ENCODE measurements at regions not wholly inside any gene's neighbourhood (a gene's known extent, or its start where the extent isn't known, plus 50 kb on each side); places are given as distances from the start of the nearest gene placed in this dataset.
"Not testable (repeated sequence)": the region's sequence is repeated elsewhere in the genome, so short reads cannot be mapped to it uniquely, and the experiment has no call there.

GRCh38 chr15:39230908-39231285, 350.0 kb upstream of the THBS1 start:
- DNase-seq = no peak

GRCh38 chr15:39232512-39232911, 348.4 kb upstream of the THBS1 start:
- DNase-seq = no peak

- DNase-seq = no peak
Measured at GRCh38 chr15:39235084-39235795, 345.6 kb upstream of the THBS1 start.

- DNase-seq = no peak
Measured at GRCh38 chr15:39236375-39236774, 344.5 kb upstream of the THBS1 start.

GRCh38 chr15:39238443-39238842, 342.4 kb upstream of the THBS1 start:
- no peak for DNase-seq

DNA sequence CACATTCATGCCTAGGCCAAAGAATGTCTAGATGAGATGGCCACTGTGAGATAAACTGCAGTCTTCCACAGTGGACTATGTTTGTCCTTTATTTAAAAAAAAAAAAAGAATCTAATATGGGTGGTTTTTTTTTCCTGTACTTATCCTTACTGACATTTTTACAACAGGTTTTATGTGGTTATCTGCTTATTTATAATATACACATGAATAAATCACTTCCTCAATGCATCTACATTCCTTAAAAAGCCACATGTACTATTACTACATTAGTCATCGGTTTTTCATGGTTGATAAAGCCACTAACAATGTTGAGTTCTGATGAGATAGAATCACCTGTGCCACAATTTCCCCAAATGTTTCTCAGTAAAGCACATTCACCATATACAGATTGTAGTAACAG, 341.3 kb upstream of the THBS1 start:
- no peak for DNase-seq

GRCh38 chr15:39242345-39242744, 338.5 kb upstream of the THBS1 start:
- no peak for DNase-seq

- no peak for DNase-seq
Measured at GRCh38 chr15:39243396-39243795, 337.5 kb upstream of the THBS1 start.

DNA sequence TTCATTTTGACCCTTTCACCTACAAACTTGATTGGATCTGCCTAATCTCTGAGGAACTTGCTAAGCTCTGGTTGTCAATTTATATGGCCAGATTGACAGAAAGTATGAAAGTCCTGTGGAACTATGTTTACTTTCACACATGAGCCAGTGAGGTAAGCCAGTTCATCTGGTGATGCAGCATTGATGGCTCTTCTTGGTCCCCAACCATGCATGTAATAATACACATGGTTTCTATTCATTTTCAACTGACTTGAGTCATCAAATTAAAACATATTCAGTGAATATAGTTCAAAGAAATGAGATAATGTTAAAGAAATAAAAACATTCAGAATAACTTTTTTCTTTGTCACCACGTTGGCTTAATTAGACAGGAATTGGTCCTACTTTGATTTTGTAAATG, 336.1 kb upstream of the THBS1 start:
- DNase-seq = no peak

DNA sequence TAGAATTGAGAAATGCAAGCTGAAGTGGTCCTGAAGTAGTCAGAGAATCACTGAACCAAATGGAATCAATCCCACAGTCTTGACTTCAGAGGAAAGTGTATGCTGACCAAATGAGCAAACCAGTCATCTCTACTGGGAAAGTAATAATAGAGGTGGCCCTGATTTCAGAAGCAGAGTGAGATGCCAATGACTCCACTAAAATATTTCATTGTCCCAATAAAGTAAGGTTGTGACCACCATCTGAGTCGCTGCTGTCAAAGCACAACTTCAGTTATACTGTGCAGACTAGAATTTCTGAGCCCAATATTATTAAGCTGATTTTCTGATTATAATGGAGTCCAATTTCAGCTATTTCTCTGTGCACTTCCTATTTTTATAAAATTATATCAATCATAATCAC, 334.4 kb upstream of the THBS1 start:
- DNase-seq = no peak

- no peak for DNase-seq
Measured at GRCh38 chr15:39247574-39247973, 333.3 kb upstream of the THBS1 start.

- DNase-seq = peak in 1 of 56 donors; percentile 18
Measured at GRCh38 chr15:39248204-39248603, 332.7 kb upstream of the THBS1 start.

DNA sequence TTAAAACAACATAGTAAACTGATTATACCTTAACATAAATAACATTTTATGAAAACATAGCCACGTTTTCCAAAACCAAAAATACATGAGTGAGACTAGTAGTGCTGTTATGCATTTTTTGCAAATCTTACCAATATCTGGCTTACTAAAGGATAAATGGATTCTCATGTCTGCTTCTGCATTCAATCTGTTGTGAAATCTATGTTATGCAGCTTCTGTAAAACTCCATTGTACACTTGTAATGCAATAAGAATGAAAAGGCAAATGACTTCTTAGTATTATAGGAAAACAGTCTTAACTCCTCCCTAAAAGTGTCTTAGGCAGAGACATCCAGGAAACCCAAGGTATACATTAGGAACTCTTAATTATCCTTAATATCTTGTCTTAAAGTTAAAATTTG, 330.9 kb upstream of the THBS1 start:
- no peak for DNase-seq

GRCh38 chr15:39250460-39251186, 330.3 kb upstream of the THBS1 start:
- no peak for DNase-seq

DNA sequence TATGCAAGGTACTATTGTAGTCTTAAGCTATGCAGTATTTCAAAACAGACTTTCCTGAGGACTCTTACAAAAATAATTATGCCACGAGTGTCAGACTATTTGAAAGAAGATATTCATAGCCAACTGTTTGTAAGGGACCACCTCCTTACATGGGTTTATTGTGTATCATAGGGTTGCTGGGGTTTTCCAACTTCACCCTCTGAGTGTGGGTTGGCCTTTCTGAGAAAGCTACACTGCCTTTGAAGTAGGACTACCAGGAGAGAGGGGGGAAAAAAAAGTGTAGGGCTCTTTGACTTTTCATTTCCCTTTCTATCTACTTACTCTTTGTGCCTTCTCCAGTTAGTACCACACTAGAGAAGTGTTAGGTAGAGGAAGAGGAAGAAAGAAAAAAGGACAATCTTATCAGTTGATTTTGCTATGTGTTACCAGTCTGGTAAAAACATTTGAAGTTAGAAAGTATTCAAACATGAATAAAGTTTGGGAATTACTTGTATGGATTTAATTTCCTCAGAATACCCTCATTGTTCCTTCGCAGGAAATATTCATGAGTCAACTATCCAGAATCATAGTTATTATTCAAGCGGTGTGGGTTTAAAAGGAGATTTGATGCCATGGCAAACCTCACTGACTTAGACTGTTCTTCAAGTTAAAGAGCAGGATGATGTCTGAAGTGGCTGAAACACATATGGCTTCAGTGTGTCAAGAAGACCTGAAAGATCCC, 329.3 kb upstream of the THBS1 start:
- no peak for DNase-seq

- DNase-seq = no peak
Measured at GRCh38 chr15:39252134-39252470, 328.8 kb upstream of the THBS1 start.

- no peak for DNase-seq
Measured at GRCh38 chr15:39253552-39253951, 327.3 kb upstream of the THBS1 start.

- no peak for DNase-seq
Measured at GRCh38 chr15:39254181-39254580, 326.7 kb upstream of the THBS1 start.

DNA sequence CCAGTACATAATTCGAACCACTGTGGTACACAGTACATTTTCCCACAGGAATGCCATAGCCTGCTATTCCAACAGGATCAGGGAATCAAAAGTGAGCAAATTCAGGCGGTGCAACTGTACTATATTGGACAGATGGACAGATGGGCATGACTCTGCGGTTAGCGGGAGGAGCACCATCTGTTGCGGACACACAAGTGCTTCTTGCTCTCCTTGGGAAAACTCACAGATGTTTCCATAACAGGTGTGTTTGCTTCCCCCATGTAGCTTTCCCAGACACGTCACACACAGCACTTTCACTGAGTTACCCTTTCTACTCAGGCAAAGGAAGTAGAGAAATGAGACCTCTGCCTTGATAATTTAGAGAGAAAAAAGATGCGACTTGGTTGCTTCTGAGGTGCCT, 325.1 kb upstream of the THBS1 start:
- DNase-seq = no peak

DNA sequence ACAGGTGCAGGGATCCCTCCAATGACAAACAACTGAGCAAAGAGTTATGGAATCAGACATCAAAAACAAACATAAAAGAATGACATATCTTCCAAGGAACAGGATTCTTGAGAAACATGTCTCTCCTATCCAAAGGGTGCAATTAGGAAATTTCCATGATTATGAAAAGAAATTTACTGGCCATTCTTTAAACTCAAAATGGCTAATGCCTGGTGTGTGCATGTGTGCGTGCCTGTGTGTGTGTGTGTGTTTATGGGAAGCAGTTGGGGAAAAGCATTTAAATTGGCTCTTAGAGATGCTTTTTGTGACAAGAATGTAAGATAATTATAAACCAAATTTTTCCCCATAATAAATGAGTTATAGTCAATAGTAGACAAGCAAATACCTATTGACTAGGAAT, 320.5 kb upstream of the THBS1 start:
- DNase-seq = no peak

DNA sequence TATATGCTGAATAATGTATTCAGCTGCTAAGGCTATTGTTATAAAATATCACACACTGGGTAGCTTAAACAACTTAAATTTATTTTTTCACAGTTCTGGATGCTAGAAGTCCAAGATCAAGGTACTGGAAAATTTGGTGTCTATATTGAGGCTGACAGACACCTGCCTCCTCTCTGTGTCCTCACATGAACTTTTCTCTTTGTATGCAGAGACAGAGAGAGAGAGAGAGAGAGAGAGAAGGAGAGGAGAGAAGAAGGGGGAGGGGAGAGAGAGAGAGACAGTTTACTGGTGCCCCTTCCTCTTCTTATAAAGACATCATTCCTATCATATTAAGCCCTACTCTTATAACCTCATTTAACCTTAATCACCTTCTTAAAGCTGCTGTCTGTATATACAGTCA, 320.1 kb upstream of the THBS1 start:
- DNase-seq = no peak

GRCh38 chr15:39261397-39262183, 319.3 kb upstream of the THBS1 start:
- DNase-seq = not testable (repeated sequence)

Measured in amygdala (tissue), 56 donors.